ENCODE measurements at regions not wholly inside any gene's neighbourhood (a gene's known extent, or its start where the extent isn't known, plus 50 kb on each side); places are given as distances from the start of the nearest gene placed in this dataset.

DNA sequence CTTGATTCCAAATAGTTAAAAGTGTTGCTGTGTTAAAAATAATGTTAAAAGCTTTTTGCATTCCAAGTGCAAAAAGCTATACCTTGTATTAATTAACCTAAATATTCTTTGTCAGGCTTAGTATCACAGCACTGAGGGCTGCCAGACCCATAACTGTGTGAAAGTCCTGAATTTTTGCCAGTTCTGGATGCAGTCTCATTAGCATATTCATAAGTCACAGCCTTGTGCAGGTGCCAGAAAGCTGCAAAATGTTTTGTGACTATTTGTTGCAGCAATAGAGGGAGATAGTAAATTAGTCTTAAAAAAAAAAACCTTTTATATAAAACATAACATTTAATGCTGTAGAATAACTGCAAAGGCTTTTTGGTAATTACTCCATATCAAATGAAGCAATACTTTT is 56.6 kb downstream of the SLITRK1 start:
- Histone ChIP-seq H3K27me3 (no peaks in the 10 kb centered on the region), H3K27ac (no peak overlapping the region), H3K9me3 (no peaks in the 10 kb centered on the region), H3K4me3 (no peak overlapping the region), H3K4me1 (no peaks in the 10 kb centered on the region), H3K36me3 (no peaks in the 10 kb centered on the region)
- TF ChIP-seq POLR2A (IDR thresholded peaks at IDR 0.05) = no peak
- TF ChIP-seq, protein P1, sequence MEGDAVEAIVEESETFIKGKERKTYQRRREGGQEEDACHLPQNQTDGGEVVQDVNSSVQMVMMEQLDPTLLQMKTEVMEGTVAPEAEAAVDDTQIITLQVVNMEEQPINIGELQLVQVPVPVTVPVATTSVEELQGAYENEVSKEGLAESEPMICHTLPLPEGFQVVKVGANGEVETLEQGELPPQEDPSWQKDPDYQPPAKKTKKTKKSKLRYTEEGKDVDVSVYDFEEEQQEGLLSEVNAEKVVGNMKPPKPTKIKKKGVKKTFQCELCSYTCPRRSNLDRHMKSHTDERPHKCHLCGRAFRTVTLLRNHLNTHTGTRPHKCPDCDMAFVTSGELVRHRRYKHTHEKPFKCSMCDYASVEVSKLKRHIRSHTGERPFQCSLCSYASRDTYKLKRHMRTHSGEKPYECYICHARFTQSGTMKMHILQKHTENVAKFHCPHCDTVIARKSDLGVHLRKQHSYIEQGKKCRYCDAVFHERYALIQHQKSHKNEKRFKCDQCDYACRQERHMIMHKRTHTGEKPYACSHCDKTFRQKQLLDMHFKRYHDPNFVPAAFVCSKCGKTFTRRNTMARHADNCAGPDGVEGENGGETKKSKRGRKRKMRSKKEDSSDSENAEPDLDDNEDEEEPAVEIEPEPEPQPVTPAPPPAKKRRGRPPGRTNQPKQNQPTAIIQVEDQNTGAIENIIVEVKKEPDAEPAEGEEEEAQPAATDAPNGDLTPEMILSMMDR (IDR thresholded peaks at IDR 0.05) = no peak
- DNase-seq = no peak
- intact Hi-C loops (cut with DNase I; ENCODE audit: low total_unique reads) = no loop called here

DNA sequence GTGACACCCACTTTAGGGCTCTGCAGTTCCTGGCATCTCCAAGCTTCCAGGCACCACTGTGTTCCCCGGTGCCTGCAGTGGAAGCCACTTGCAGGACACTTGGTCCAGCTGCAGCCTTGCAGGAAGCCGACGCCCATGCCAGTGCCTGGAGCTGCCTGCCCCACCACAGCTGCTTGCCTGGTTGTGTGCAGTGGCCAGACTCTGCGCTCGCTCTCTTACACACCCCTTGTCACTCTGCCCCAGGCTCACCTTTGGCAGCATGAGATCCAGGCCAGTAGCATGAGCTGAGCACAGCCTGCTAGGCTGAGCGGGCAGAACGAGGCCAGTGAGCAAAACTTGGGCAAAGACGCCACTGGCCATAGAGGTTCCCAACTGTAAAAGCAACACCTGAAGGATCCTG is 57.7 kb downstream of the SLITRK1 start:
- no peak for TF ChIP-seq POLR2A (IDR thresholded peaks at IDR 0.05)
- TF ChIP-seq, protein P1 (IDR thresholded peaks at IDR 0.05) = no peak
- H3K4me3 ChIP-seq = no peak overlapping the region
- H3K9me3 ChIP-seq = no peaks in the 10 kb centered on the region
- H3K27ac ChIP-seq = no peak overlapping the region
- no peaks in the 10 kb centered on the region for H3K27me3 ChIP-seq
- intact Hi-C loops (cut with DNase I; ENCODE audit: low total_unique reads) = no loop called here
- no peaks in the 10 kb centered on the region for H3K36me3 ChIP-seq
- H3K4me1 ChIP-seq = no peaks in the 10 kb centered on the region
- no peak for DNase-seq

DNA sequence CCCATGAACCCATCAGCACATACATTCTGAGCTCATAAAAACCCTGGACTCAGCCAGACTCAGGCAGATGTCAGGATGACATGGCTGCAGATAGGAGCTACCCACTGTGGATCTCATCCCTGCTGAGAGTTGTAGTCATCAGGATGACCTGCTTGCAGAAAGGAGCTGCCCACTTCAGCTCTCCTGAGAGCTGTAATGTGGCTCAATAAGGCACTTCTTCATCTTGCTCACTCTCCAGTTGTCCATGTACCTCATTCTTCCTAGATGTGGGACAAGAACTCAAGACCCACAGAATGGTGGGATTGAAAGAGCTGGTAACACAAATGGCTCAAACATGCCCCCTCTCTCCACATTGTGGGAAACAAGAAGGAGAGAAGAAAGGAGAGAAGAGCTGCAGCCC is 58.2 kb downstream of the SLITRK1 start:
- TF ChIP-seq POLR2A (IDR thresholded peaks at IDR 0.05) = no peak
- TF ChIP-seq, protein P1 (IDR thresholded peaks at IDR 0.05) = no peak
- H3K9me3 ChIP-seq = no peaks in the 10 kb centered on the region
- no peak overlapping the region for H3K4me3 ChIP-seq
- no peak for DNase-seq
- no peaks in the 10 kb centered on the region for H3K27me3 ChIP-seq
- no peak overlapping the region for H3K27ac ChIP-seq
- intact Hi-C loops (cut with DNase I; ENCODE audit: low total_unique reads) = no loop called here
- no peaks in the 10 kb centered on the region for H3K4me1 ChIP-seq
- no peaks in the 10 kb centered on the region for H3K36me3 ChIP-seq

DNA sequence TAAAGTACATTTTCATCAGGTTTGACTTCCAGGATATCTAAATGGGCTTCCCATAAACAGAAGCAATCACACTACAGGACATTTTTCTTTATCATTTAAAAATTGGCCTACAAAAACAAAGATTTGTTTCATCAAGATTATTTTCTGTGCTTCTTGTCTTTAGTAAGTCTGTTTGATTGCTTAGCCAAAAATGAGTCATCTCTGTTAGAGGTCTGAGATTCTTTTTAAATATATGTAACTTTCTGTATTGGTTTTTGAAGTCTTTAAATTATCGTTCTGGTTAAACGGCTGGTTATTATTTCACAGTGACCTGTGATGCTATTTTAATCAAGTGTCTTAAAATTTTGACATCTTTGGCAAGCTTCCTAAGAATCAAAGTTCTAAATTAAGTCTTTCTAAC is 62.7 kb downstream of the SLITRK1 start:
- no peak for DNase-seq
- Histone ChIP-seq H3K27ac (no peak overlapping the region), H3K27me3 (no peaks in the 10 kb centered on the region), H3K9me3 (no peaks in the 10 kb centered on the region), H3K4me1 (no peaks in the 10 kb centered on the region), H3K4me3 (no peak overlapping the region), H3K36me3 (no peaks in the 10 kb centered on the region)
- intact Hi-C loops (cut with DNase I; ENCODE audit: low total_unique reads) = no loop called here
- no peak for TF ChIP-seq POLR2A (IDR thresholded peaks at IDR 0.05)
- TF ChIP-seq, protein P1 (IDR thresholded peaks at IDR 0.05) = no peak

DNA sequence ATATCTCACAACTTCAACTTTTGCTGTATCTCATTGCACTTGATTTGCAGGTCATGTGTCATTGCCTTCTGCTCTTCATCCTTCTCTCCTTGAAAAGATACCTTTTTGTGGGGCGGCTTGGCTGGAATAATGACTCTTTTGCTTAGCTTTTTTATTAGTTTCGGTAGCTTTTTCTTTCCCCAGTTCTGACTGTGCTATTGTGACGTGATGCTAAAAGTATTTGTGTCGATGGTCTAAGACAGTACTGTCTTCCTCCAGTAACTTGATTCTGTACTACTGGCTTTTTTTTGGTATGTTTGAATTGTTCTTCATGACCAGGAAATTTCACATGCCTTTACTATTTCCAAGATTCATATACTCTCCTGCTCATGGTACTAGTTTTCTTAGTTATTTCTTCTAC is 63.1 kb downstream of the SLITRK1 start:
- no peaks in the 10 kb centered on the region for H3K27me3 ChIP-seq
- intact Hi-C loops (cut with DNase I; ENCODE audit: low total_unique reads) = no loop called here
- H3K36me3 ChIP-seq = no peaks in the 10 kb centered on the region
- no peak overlapping the region for H3K4me3 ChIP-seq
- H3K27ac ChIP-seq = no peak overlapping the region
- no peaks in the 10 kb centered on the region for H3K9me3 ChIP-seq
- TF ChIP-seq POLR2A (IDR thresholded peaks at IDR 0.05) = no peak
- DNase-seq = no peak
- no peaks in the 10 kb centered on the region for H3K4me1 ChIP-seq

DNA sequence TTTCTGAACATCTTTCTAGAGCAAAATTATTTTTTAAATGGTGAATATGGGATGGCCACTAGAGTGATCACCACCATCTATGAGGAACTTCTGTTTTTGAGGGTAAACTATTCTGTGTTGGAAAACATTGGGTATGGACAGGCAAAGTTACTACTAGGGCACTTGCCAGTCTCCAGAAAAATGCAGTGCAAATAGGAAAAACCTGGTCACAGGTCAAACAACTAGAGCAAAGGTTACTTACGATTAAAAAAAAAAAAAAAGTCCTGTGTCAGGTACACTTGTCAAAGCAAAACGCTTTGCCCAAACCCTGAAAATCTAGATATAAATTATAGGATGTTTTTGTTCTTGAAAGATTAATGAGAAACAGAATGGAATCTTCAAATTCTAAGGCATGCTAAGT is 66.2 kb downstream of the SLITRK1 start:
- intact Hi-C loops (cut with DNase I; ENCODE audit: low total_unique reads) = no loop called here
- H3K36me3 ChIP-seq = no peaks in the 10 kb centered on the region
- no peaks in the 10 kb centered on the region for H3K4me1 ChIP-seq
- H3K27ac ChIP-seq = no peak overlapping the region
- H3K9me3 ChIP-seq = no peaks in the 10 kb centered on the region
- H3K27me3 ChIP-seq = no peaks in the 10 kb centered on the region
- DNase-seq = no peak
- TF ChIP-seq POLR2A (IDR thresholded peaks at IDR 0.05) = no peak
- TF ChIP-seq, protein P1 (IDR thresholded peaks at IDR 0.05) = no peak
- no peak overlapping the region for H3K4me3 ChIP-seq
